ENCODE measurements at regions not wholly inside any gene's neighbourhood (a gene's known extent, or its start where the extent isn't known, plus 50 kb on each side); places are given as distances from the start of the nearest gene placed in this dataset.

DNA sequence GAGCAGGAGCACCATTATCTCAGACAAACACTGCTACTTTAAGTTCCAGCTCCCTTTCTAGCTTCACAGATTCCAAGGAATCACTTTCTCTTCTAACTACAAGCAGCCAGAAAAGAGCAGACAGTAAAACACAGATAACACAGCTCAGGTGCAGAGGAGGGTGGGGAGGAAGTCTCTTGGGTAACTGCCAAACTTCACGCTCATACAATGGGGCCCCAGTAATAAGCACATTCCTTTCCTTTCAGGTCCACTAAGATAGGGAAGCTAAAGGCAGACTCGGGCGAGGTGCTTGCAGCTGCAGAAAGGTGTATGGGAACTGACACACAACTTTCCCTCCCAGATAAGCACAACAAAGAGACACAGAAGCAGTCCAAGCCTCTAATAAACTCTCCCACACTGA, 69.2 kb upstream of the OR9G4 start:
- H3K4me3 ChIP-seq (ENCODE audit: low read depth, low read length) = no peak overlapping the region
- TF ChIP-seq CTCF (IDR thresholded peaks at IDR 0.05; ENCODE audit: low read depth, low read length) = no peak

DNA sequence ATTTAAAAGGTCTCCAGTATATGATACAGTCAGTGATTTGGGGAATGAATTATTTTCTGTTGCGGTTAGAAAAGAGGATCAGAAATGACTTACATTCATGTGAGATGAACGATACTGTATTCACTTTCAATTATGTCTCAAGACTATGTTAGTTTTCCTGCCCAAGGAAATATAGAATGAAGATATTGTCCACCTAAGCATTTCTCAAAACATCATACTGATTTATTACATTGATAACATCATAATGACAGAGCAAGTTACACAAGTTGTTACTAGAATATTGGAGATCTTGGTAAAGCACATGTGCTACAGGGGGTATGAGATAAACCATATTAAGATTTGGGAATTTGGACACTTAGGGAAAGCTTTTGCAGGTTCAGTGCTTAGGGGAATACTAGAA, 67.8 kb upstream of the OR9G4 start:
- TF ChIP-seq CTCF (IDR thresholded peaks at IDR 0.05; ENCODE audit: low read depth, low read length) = no peak
- no peak overlapping the region for H3K4me3 ChIP-seq (ENCODE audit: low read depth, low read length)

DNA sequence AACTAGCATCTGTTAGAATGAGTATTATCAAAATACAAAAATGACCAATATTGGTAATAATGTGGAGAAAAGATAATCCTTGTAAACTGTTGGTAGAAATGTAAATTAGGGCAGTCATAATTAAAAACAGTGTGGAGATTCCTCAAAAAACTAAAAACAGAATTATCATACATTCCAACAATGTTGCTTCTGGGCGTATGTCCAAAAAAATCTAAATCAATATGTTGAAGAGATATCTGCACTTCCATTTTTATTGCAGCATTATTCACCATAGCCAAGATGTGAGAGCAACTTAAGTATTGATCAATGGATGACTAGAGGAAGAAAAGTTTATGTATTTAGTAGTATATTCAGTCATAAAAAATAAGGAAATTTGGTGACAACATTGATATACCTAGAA, 59.8 kb upstream of the OR9G4 start:
- no peak for TF ChIP-seq CTCF (IDR thresholded peaks at IDR 0.05; ENCODE audit: low read depth, low read length)
- H3K4me3 ChIP-seq (ENCODE audit: low read depth, low read length) = no peak overlapping the region

DNA sequence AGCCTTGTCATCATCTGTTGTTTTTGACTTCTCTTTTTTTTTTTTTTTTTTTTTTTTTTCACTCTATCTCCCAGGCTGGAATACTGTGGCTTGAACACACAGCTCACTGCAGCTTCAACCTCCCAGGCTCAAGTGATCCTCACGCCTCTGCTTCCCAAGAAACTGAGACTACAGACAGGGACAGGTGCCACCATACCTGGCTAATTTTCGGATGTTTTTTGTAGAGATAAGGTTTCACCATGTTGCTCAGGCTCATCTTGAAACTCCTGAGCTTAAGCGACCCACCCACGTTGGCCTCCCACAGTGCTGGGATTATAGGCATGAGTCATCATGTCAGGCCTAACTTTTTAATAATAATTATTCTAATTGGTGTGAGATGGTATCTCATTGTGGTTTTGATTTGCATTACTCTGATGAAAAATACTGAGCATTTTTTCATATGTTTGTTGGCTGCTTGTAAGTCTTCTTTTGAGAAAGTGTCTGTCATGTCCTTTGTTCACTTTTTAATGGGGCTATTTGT, 51.3 kb upstream of the OR9G4 start:
- no peak for TF ChIP-seq CTCF (IDR thresholded peaks at IDR 0.05; ENCODE audit: low read depth, low read length)
- H3K4me3 ChIP-seq (ENCODE audit: low read depth, low read length) = no peak overlapping the region

Data from WI38 (cell line).